DOHH2 (cell line): ENCODE measurements at regions not wholly inside any gene's neighbourhood (a gene's known extent, or its start where the extent isn't known, plus 50 kb on each side); places are given as distances from the start of the nearest gene placed in this dataset.
"Not testable (repeated sequence)": the region's sequence is repeated elsewhere in the genome, so short reads cannot be mapped to it uniquely, and the experiment has no call there.

ENCODE experiments used
- H3F3A ChIP-seq: fragments of 200-600 bp; sonication (generic), shearing (Covaris generic); 2 replicates; pipeline ENCODE4 v1.6.0; 2016; ENCODE audit warnings: antibody characterized with exemption, mild to moderate bottlenecking; ENCODE audit not compliant: control insufficient read depth, insufficient read depth
- H3K27ac ChIP-seq: fragments of 200-600 bp; sonication (generic); 2 replicates; pipeline ENCODE4 v1.5.1; 2014; ENCODE audit warnings: low read depth, mild to moderate bottlenecking, low read length, moderate library complexity
- H3K27me3 ChIP-seq: fragments of 200-600 bp; sonication (generic); 2 replicates; pipeline ENCODE4 v1.6.1; 2014; ENCODE audit warnings: mild to moderate bottlenecking, low read length, mixed read lengths; ENCODE audit not compliant: control insufficient read depth
- H3K36me3 ChIP-seq: fragments of 200-600 bp; sonication (generic); 2 replicates; pipeline ENCODE4 v1.6.1; 2014; ENCODE audit warnings: mild to moderate bottlenecking, low read length, moderate library complexity, mixed read lengths; ENCODE audit not compliant: control insufficient read depth
- H3K4me1 ChIP-seq: fragments of 200-600 bp; sonication (generic); 2 replicates; pipeline ENCODE4 v1.6.1; 2014; ENCODE audit warnings: mild to moderate bottlenecking, low read length, mixed read lengths; ENCODE audit not compliant: control insufficient read depth
- H3K4me2 ChIP-seq: fragments of 200-600 bp; sonication (generic); 2 replicates; pipeline ENCODE4 v1.6.0; 2014; ENCODE audit warnings: mild to moderate bottlenecking, low read length, moderate library complexity
- H3K4me3 ChIP-seq: fragments of 200-600 bp; sonication (generic); 2 replicates; pipeline ENCODE4 v1.5.1; 2014; ENCODE audit warnings: mild to moderate bottlenecking, low read length, mixed read lengths
- H3K79me2 ChIP-seq: fragments of 200-600 bp; sonication (generic); 2 replicates; pipeline ENCODE4 v1.6.1; 2014; ENCODE audit warnings: mild to moderate bottlenecking, low read length, mixed read lengths; ENCODE audit not compliant: control insufficient read depth
- H3K9me2 ChIP-seq: fragments of 200-600 bp; sonication (generic); replicated peaks from 2 replicates; pipeline ENCODE4 v1.6.1; 2014; ENCODE audit warnings: mild to moderate bottlenecking, low read length, mixed read lengths; ENCODE audit not compliant: control insufficient read depth
- H3K9me3 ChIP-seq: fragments of 200-600 bp; sonication (generic); 2 replicates; pipeline ENCODE4 v1.6.1; 2014; ENCODE audit warnings: antibody characterized with exemption, low read length, mixed read lengths; ENCODE audit not compliant: control insufficient read depth, insufficient read depth
- H4K20me1 ChIP-seq: fragments of 200-600 bp; sonication (generic); 2 replicates; pipeline ENCODE4 v1.6.0; 2014; ENCODE audit warnings: low read depth, mild to moderate bottlenecking, antibody characterized with exemption, low read length, moderate library complexity; ENCODE audit not compliant: control insufficient read depth, insufficient read depth
- CTCF ChIP-seq: fragments of 200-600 bp; sonication (generic); IDR thresholded peaks from one replicate; pipeline ENCODE4 v1.5.1; 2014; ENCODE audit warnings: antibody characterized with exemption, mild to moderate bottlenecking, low read depth, low read length; ENCODE audit not compliant: poor library complexity, severe bottlenecking
- EZH2phosphoT487 ChIP-seq: fragments of 200-600 bp; sonication (generic); IDR thresholded peaks from 2 replicates; pipeline ENCODE4 v1.6.1; 2017; ENCODE audit warnings: borderline replicate concordance, mild to moderate bottlenecking, antibody characterized with exemption, low read length, moderate library complexity, mixed read lengths

- Histone ChIP-seq H3K79me2 (no peaks in the 10 kb centered on the region), H3K36me3 (no peaks in the 10 kb centered on the region), H3K27ac (no peak overlapping the region), H3K4me3 (no peak overlapping the region), H3K9me2 (no peaks in the 10 kb centered on the region), H3K9me3 (no peaks in the 10 kb centered on the region; the same call in 1 of the 2 replicates), H3K4me1 (0 out of 2 replicates have a peak, but pooled peaks cover 3% of the 10 kb centered on the region), H3F3A (no peaks in the 10 kb centered on the region), H4K20me1 (no peaks in the 10 kb centered on the region), H3K27me3 (no peaks in the 10 kb centered on the region), H3K4me2 (no peak overlapping the region)
- TF ChIP-seq EZH2phosphoT487 (no peak), CTCF (no peak)
Measured at GRCh38 chr4:108445716-108446115, 174.7 kb upstream of the RPL34 start.

GRCh38 chr4:108443585-108443984 lies 176.8 kb upstream of the RPL34 start:
- no peaks in the 10 kb centered on the region for H3K36me3 ChIP-seq
- TF ChIP-seq EZH2phosphoT487 (no peak), CTCF (no peak)

GRCh38 chr4:108433832-108434231 lies 186.5 kb upstream of the RPL34 start:
- H3F3A ChIP-seq: no peaks in the 10 kb centered on the region
- H3K4me3 ChIP-seq: no peak overlapping the region
- no peaks in the 10 kb centered on the region for H3K36me3 ChIP-seq
- H4K20me1 ChIP-seq: no peaks in the 10 kb centered on the region
- H3K27ac ChIP-seq: no peak overlapping the region
- H3K4me1 ChIP-seq: no peaks in the 10 kb centered on the region
- TF ChIP-seq CTCF (no peak), EZH2phosphoT487 (no peak)
- H3K4me2 ChIP-seq: no peak overlapping the region
- H3K79me2 ChIP-seq: no peaks in the 10 kb centered on the region
- no peaks in the 10 kb centered on the region for H3K27me3 ChIP-seq
- H3K9me2 ChIP-seq: no peaks in the 10 kb centered on the region
- H3K9me3 ChIP-seq: no peaks in the 10 kb centered on the region

More at GRCh38 chr4:108443585-108443984, 176.8 kb upstream of the RPL34 start:
- Histone ChIP-seq H3K9me2 (no peaks in the 10 kb centered on the region), H3K27me3 (no peaks in the 10 kb centered on the region), H3K4me3 (no peak overlapping the region), H3K27ac (no peak overlapping the region), H4K20me1 (no peaks in the 10 kb centered on the region), H3K4me2 (no peak overlapping the region), H3F3A (no peaks in the 10 kb centered on the region), H3K4me1 (no peaks in the 10 kb centered on the region), H3K9me3 (no peaks in the 10 kb centered on the region; the same call in 1 of the 2 replicates), H3K79me2 (no peaks in the 10 kb centered on the region)

GRCh38 chr4:108433394-108433793 lies 187.0 kb upstream of the RPL34 start:
- H3K36me3 ChIP-seq, H4K20me1 ChIP-seq, H3K4me2 ChIP-seq, H3K27ac ChIP-seq, H3K4me3 ChIP-seq, H3K27me3 ChIP-seq, H3K79me2 ChIP-seq, H3F3A ChIP-seq, H3K4me1 ChIP-seq, H3K9me3 ChIP-seq, H3K9me2 ChIP-seq: not testable (repeated sequence)
